Endothelial cell of umbilical vein (primary cell): ENCODE measurements at regions not wholly inside any gene's neighbourhood (a gene's known extent, or its start where the extent isn't known, plus 50 kb on each side); places are given as distances from the start of the nearest gene placed in this dataset.

ENCODE experiments used
- BruUV-seq: library from RNA; stranded (reverse); fragments of 400-500 nt; replicated peaks from 2 replicates; lab custom pipeline; 2021; lab: Mats Ljungman, UMichigan
- CTCF ChIA-PET: fragments of 300-600, 350-600 bp; sonication (Branson Sonifier 250); formaldehyde crosslinking; loops from one replicate; lab custom pipeline; 2021; ENCODE audit warnings: antibody characterized with exemption, inconsistent platforms; lab: Charles Lee
- POLR2A ChIA-PET: fragments of 300-600, 350-600 bp; sonication (Branson Sonifier 250); formaldehyde crosslinking; loops from one replicate; lab custom pipeline; 2021; ENCODE audit warnings: antibody characterized with exemption, inconsistent platforms; lab: Charles Lee
- DNase-seq: peaks from one replicate; pipeline ENCODE4 v3.0.0-alpha.2; 2011; ENCODE audit warnings: low read depth, low spot score
- FAIRE-seq: peaks from 2 replicates; lab custom pipeline; 2011; peaks lifted over from hg19 to GRCh38; lab: Jason Lieb, UNC
- H2AFZ ChIP-seq: 2 replicates; pipeline ENCODE4 v1.6.0; 2012; ENCODE audit warnings: low read depth, low read length, control low read depth, inconsistent platforms
- H3K27ac ChIP-seq: 2 replicates; pipeline ENCODE4 v1.5.1; 2011; ENCODE audit warnings: low read depth, mild to moderate bottlenecking, control low read depth, low read length, moderate library complexity; ENCODE audit not compliant: insufficient read depth
- H3K27me3 ChIP-seq, 2 experiments: 2 replicates each; pipeline versions ENCODE4 v1.6.0 to v1.6.1; 2011; ENCODE audit warnings: low read length in 2 of 2, mixed read lengths in 1 of 2; ENCODE audit not compliant: control insufficient read depth in 2 of 2, insufficient read depth in 2 of 2
- H3K36me3 ChIP-seq, 2 experiments: 2 replicates in 1 of 2; 3 replicates in 1 of 2; pipeline ENCODE4 v1.5.1; 2011; ENCODE audit warnings: low read length in 2 of 2, mild to moderate bottlenecking in 1 of 2, moderate library complexity in 1 of 2; ENCODE audit not compliant: control insufficient read depth in 2 of 2, insufficient read depth in 2 of 2; ENCODE audit errors: extremely low read depth in 1 of 2
- H3K4me1 ChIP-seq: 3 replicates; pipeline ENCODE4 v1.5.1; 2011; ENCODE audit warnings: mild to moderate bottlenecking, low read length; ENCODE audit not compliant: control insufficient read depth, insufficient read depth; ENCODE audit errors: extremely low read depth
- H3K4me2 ChIP-seq: 2 replicates; pipeline ENCODE4 v1.6.1; 2011; ENCODE audit warnings: low read length, control low read depth, mixed read lengths; ENCODE audit not compliant: insufficient read depth
- H3K4me3 ChIP-seq, 3 experiments: fragments of 200-600 bp in 1 of 3; sonication (generic), shearing (Covaris generic) in 1 of 3; replicated peaks in 1 of 3; 2 replicates each; pipeline ENCODE4 v1.5.1; 2011 to 2016; ENCODE audit warnings: control low read depth in 3 of 3, low read length in 3 of 3, mild to moderate bottlenecking in 2 of 3, inconsistent platforms in 1 of 3, low read depth in 1 of 3, moderate library complexity in 1 of 3; ENCODE audit not compliant: insufficient read depth in 1 of 3
- H3K79me2 ChIP-seq: 2 replicates; pipeline ENCODE4 v1.6.0; 2012; ENCODE audit warnings: low read length, inconsistent platforms; ENCODE audit not compliant: control insufficient read depth, insufficient read depth
- H3K9ac ChIP-seq: replicated peaks from 2 replicates; pipeline ENCODE3; 2011; ENCODE audit warnings: low read length, control low read depth; ENCODE audit not compliant: insufficient read depth; ENCODE audit errors: extremely low read depth
- H3K9me1 ChIP-seq: replicated peaks from 3 replicates; pipeline ENCODE4 v1.6.0; 2011; ENCODE audit warnings: mild to moderate bottlenecking, low read length; ENCODE audit not compliant: control insufficient read depth, insufficient read depth; ENCODE audit errors: extremely low read depth
- H3K9me3 ChIP-seq: replicated peaks from 2 replicates; pipeline ENCODE4 v1.5.1; 2012; ENCODE audit warnings: low read length, inconsistent platforms; ENCODE audit not compliant: control insufficient read depth, insufficient read depth
- H4K20me1 ChIP-seq: replicated peaks from 2 replicates; pipeline ENCODE3; 2011; ENCODE audit warnings: mild to moderate bottlenecking, low read length; ENCODE audit not compliant: control insufficient read depth, insufficient read depth; ENCODE audit errors: extremely low read depth
- EZH2 ChIP-seq: IDR thresholded peaks from 2 replicates; pipeline ENCODE4 v1.6.1; 2012; ENCODE audit warnings: borderline replicate concordance, low read depth, mild to moderate bottlenecking, moderate library complexity, low read length, inconsistent platforms; ENCODE audit not compliant: severe bottlenecking
- FOS ChIP-seq: IDR thresholded peaks from 2 replicates; pipeline ENCODE4 v1.6.1; 2011; ENCODE audit warnings: mild to moderate bottlenecking, low read length, moderate library complexity, borderline replicate concordance; ENCODE audit not compliant: insufficient read depth
- GATA2 ChIP-seq: IDR thresholded peaks from 2 replicates; pipeline ENCODE4 v1.7.0; 2011; ENCODE audit warnings: low read depth, mild to moderate bottlenecking, moderate library complexity, mixed read lengths, low read length; ENCODE audit not compliant: insufficient read length, insufficient read depth
- JUN ChIP-seq: IDR thresholded peaks from 2 replicates; pipeline ENCODE4 v1.6.1; 2011; ENCODE audit warnings: borderline replicate concordance, low read depth; ENCODE audit not compliant: insufficient read length, insufficient read depth
- MYC ChIP-seq: IDR thresholded peaks from one replicate; pipeline ENCODE4 v1.6.1; 2011; ENCODE audit warnings: mild to moderate bottlenecking, low read depth, low read length
- POLR2A ChIP-seq: IDR thresholded peaks from 2 replicates; pipeline ENCODE4 v1.6.1; 2012; ENCODE audit warnings: low read depth, mild to moderate bottlenecking, control low read depth, low read length
- POLR2AphosphoS5 ChIP-seq: IDR thresholded peaks from 2 replicates; pipeline ENCODE4 v1.6.1; 2012; ENCODE audit warnings: low read depth, mild to moderate bottlenecking, control low read depth, low read length, moderate library complexity; ENCODE audit not compliant: insufficient read depth
- dilution Hi-C: fragments of 300-500 bp; cut with MboI; formaldehyde crosslinking; loops from one replicate; pipeline ENCODE4 v1.15.0; 2019; ENCODE audit warnings: low sequenced_read_pairs; ENCODE audit not compliant: extremely low pct_ligation_motif_present
- intact Hi-C: fragments of 100-400 bp; cut with micrococcal nuclease; formaldehyde crosslinking; loops from one replicate; pipeline ENCODE4 v1.10.0; 2022
- TF ChIP-seq, protein P1 (sequence below), 2 donors: IDR thresholded peaks; 1 replicate in 1 of 2; 2 replicates in 1 of 2; pipeline ENCODE4 v1.5.1; 2011; ENCODE audit warnings: low read length in 2 of 2, mild to moderate bottlenecking in 2 of 2, moderate library complexity in 2 of 2, control low read depth in 1 of 2, inconsistent platforms in 1 of 2, low read depth in 1 of 2; ENCODE audit not compliant: insufficient read depth in 1 of 2; ENCODE audit errors: extremely low read depth in 1 of 2
- TF ChIP-seq, protein P2 (sequence below): IDR thresholded peaks from 2 replicates; pipeline ENCODE4 v1.6.1; 2011; ENCODE audit not compliant: insufficient read depth, insufficient read length

DNA sequence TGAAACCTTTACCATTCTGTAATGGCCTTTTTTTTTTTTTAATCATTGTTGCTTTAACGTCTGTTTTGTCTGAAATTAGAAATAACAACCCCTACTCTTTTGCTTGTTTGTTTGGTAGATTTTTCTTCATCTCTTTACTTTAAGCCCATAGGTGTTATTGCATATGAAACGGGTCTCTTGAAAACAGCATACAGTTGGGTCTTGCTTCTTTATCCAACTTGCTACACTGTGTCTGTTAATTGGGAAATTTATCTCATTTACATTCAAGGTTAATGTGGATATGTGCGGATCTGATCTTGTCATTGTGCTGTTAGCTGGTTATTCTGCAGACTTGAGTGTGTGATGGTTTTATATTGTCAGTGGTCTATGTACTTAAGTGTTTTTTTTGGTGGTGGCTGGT lies 78.9 kb upstream of the COP1 start:
- H2AFZ ChIP-seq, result no peak overlapping the region
- FAIRE-seq (no peak), DNase-seq (no peak)
- ChIA-PET CTCF (no interaction called here), POLR2A (no interaction called here)
- H3K9me3 ChIP-seq, result no peaks in the 10 kb centered on the region
- H3K27ac ChIP-seq, result no peak overlapping the region
- no peaks in the 10 kb centered on the region for H4K20me1 ChIP-seq
- no peak overlapping the region for H3K9ac ChIP-seq
- TF ChIP-seq GATA2 (no peak), MYC (no peak), JUN (no peak), POLR2AphosphoS5 (no peak), FOS (no peak), EZH2 (no peak), POLR2A (no peak)
- TF ChIP-seq, protein P1, sequence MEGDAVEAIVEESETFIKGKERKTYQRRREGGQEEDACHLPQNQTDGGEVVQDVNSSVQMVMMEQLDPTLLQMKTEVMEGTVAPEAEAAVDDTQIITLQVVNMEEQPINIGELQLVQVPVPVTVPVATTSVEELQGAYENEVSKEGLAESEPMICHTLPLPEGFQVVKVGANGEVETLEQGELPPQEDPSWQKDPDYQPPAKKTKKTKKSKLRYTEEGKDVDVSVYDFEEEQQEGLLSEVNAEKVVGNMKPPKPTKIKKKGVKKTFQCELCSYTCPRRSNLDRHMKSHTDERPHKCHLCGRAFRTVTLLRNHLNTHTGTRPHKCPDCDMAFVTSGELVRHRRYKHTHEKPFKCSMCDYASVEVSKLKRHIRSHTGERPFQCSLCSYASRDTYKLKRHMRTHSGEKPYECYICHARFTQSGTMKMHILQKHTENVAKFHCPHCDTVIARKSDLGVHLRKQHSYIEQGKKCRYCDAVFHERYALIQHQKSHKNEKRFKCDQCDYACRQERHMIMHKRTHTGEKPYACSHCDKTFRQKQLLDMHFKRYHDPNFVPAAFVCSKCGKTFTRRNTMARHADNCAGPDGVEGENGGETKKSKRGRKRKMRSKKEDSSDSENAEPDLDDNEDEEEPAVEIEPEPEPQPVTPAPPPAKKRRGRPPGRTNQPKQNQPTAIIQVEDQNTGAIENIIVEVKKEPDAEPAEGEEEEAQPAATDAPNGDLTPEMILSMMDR (IDR thresholded peaks at IDR 0.05; ENCODE audit: extremely low read depth in 1 of 2, insufficient read depth in 1 of 2, low read depth in 1 of 2, low read length in 2 of 2), result no peak
- TF ChIP-seq, protein P2, sequence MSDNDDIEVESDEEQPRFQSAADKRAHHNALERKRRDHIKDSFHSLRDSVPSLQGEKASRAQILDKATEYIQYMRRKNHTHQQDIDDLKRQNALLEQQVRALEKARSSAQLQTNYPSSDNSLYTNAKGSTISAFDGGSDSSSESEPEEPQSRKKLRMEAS, result no peak
- H3K27me3 ChIP-seq, result no peaks in the 10 kb centered on the region
- no peaks in the 10 kb centered on the region for H3K36me3 ChIP-seq
- no peak overlapping the region for H3K4me3 ChIP-seq
- H3K79me2 ChIP-seq, result no peaks in the 10 kb centered on the region
- H3K4me2 ChIP-seq, result no peak overlapping the region
- intact Hi-C loops, result no loop called here
- no peaks in the 10 kb centered on the region for H3K4me1 ChIP-seq
- BruUV-seq, result no TSS peak
- dilution Hi-C loops, result no loop called here
- no peaks in the 10 kb centered on the region for H3K9me1 ChIP-seq
